ENCODE measurements at regions not wholly inside any gene's neighbourhood (a gene's known extent, or its start where the extent isn't known, plus 50 kb on each side); places are given as distances from the start of the nearest gene placed in this dataset.

DNA sequence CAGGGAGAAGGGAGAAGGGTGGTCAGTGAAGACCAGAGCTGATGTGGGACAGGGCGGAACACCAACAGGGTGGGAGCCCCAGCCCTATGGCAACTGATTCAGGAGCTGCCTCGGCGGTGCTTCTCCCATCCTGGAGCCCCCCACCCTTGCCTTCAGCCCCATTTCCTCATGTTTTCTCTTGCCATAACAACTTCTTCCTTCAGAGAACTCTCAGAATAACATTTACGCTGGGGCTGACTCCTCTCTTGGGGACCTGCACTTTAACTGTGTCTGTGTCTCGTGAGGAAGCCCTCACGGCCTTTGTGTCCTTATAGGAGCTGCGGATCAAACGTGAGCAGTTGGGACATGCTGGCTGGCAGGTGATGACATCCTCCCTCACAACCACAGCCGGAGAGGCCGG, 116.4 kb upstream of the SNTG2 start (continued):
- TF ChIP-seq, protein P1, sequence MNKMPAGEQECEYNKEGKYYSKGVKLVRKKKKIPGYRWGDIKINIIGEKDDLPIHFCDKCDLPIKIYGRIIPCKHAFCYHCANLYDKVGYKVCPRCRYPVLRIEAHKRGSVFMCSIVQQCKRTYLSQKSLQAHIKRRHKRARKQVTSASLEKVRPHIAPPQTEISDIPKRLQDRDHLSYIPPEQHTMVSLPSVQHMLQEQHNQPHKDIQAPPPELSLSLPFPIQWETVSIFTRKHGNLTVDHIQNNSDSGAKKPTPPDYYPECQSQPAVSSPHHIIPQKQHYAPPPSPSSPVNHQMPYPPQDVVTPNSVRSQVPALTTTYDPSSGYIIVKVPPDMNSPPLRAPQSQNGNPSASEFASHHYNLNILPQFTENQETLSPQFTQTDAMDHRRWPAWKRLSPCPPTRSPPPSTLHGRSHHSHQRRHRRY (tag by site-specific recombination; IDR thresholded peaks at IDR 0.05) = no peak

DNA sequence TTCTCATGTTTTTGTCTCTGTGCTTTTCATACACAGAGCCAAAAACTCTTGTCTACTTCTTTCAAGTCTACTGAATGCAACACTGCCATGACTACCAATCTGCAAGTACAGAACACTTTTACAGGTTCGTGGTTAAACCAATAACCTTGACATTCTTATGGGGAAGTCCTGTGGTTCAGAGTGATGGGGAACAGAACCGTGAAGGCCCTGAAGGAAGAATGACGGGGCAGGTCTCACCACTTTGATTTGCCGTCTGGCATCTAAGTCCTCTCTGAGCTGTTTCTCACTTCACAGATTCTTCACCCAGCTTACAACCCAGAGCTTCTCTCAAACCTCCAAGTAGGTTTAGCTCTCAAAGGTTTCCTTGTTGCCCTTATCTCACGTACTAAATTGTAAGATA, 117.5 kb upstream of the SNTG2 start:
- ChIA-PET CTCF (no interaction called here), POLR2A (no interaction called here)
- Histone ChIP-seq H3K4me3 (ENCODE audit: low read depth, low read length) (no peak overlapping the region), H3K9me3 (ENCODE audit: control insufficient read depth, insufficient read depth, low read depth, low read length) (no peaks in the 10 kb centered on the region), H3K36me3 (ENCODE audit: control insufficient read depth in 2 of 2, insufficient read depth in 1 of 2, low read length in 2 of 2) (no peaks in the 10 kb centered on the region), H3K4me1 (ENCODE audit: control insufficient read depth, insufficient read depth, low read length) (no peaks in the 10 kb centered on the region), H3K27ac (ENCODE audit: extremely low read depth, low read depth, low read length) (no peak overlapping the region)
- no peak for TF ChIP-seq OSR2 (tag by site-specific recombination; IDR thresholded peaks at IDR 0.05)
- TF ChIP-seq, protein P2, sequence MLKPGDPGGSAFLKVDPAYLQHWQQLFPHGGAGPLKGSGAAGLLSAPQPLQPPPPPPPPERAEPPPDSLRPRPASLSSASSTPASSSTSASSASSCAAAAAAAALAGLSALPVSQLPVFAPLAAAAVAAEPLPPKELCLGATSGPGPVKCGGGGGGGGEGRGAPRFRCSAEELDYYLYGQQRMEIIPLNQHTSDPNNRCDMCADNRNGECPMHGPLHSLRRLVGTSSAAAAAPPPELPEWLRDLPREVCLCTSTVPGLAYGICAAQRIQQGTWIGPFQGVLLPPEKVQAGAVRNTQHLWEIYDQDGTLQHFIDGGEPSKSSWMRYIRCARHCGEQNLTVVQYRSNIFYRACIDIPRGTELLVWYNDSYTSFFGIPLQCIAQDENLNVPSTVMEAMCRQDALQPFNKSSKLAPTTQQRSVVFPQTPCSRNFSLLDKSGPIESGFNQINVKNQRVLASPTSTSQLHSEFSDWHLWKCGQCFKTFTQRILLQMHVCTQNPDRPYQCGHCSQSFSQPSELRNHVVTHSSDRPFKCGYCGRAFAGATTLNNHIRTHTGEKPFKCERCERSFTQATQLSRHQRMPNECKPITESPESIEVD (tag by site-specific recombination; IDR thresholded peaks at IDR 0.05) = no peak
- TF ChIP-seq ZNF19 (tag by site-specific recombination; IDR thresholded peaks at IDR 0.05; ENCODE audit: low read depth) = no peak
- no peak for TF ChIP-seq MEIS1 (CRISPR knock-in tag; IDR thresholded peaks at IDR 0.05; ENCODE audit: borderline replicate concordance)
- TF ChIP-seq ZNF394 (tag by site-specific recombination; IDR thresholded peaks at IDR 0.05; ENCODE audit: borderline replicate concordance) = no peak
- no peak for TF ChIP-seq ZBTB17 (tag by site-specific recombination; IDR thresholded peaks at IDR 0.05)
- TF ChIP-seq ZNF768 (tag by site-specific recombination; IDR thresholded peaks at IDR 0.05) = no peak
- TF ChIP-seq KLF7 (tag by site-specific recombination; IDR thresholded peaks at IDR 0.05; ENCODE audit: borderline replicate concordance) = no peak
- no peak for TF ChIP-seq ZEB2 (tag by site-specific recombination; IDR thresholded peaks at IDR 0.05)
- no peak for TF ChIP-seq ZNF433 (tag by site-specific recombination; IDR thresholded peaks at IDR 0.05; ENCODE audit: low read depth)
- no peak for TF ChIP-seq ZNF629 (tag by site-specific recombination; IDR thresholded peaks at IDR 0.05)
- TF ChIP-seq, protein P3, sequence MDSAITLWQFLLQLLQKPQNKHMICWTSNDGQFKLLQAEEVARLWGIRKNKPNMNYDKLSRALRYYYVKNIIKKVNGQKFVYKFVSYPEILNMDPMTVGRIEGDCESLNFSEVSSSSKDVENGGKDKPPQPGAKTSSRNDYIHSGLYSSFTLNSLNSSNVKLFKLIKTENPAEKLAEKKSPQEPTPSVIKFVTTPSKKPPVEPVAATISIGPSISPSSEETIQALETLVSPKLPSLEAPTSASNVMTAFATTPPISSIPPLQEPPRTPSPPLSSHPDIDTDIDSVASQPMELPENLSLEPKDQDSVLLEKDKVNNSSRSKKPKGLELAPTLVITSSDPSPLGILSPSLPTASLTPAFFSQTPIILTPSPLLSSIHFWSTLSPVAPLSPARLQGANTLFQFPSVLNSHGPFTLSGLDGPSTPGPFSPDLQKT (IDR thresholded peaks at IDR 0.05; ENCODE audit: borderline replicate concordance, low read depth, low read length) = no peak
- TF ChIP-seq, protein P4, sequence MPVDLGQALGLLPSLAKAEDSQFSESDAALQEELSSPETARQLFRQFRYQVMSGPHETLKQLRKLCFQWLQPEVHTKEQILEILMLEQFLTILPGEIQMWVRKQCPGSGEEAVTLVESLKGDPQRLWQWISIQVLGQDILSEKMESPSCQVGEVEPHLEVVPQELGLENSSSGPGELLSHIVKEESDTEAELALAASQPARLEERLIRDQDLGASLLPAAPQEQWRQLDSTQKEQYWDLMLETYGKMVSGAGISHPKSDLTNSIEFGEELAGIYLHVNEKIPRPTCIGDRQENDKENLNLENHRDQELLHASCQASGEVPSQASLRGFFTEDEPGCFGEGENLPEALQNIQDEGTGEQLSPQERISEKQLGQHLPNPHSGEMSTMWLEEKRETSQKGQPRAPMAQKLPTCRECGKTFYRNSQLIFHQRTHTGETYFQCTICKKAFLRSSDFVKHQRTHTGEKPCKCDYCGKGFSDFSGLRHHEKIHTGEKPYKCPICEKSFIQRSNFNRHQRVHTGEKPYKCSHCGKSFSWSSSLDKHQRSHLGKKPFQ (tag by site-specific recombination; IDR thresholded peaks at IDR 0.05) = no peak
- TF ChIP-seq, protein P5, sequence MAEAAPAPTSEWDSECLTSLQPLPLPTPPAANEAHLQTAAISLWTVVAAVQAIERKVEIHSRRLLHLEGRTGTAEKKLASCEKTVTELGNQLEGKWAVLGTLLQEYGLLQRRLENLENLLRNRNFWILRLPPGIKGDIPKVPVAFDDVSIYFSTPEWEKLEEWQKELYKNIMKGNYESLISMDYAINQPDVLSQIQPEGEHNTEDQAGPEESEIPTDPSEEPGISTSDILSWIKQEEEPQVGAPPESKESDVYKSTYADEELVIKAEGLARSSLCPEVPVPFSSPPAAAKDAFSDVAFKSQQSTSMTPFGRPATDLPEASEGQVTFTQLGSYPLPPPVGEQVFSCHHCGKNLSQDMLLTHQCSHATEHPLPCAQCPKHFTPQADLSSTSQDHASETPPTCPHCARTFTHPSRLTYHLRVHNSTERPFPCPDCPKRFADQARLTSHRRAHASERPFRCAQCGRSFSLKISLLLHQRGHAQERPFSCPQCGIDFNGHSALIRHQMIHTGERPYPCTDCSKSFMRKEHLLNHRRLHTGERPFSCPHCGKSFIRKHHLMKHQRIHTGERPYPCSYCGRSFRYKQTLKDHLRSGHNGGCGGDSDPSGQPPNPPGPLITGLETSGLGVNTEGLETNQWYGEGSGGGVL (tag by site-specific recombination; IDR thresholded peaks at IDR 0.05) = no peak
- TF ChIP-seq ZNF600 (tag by site-specific recombination; IDR thresholded peaks at IDR 0.05) = no peak
- TF ChIP-seq ZNF521 (tag by site-specific recombination; IDR thresholded peaks at IDR 0.05) = no peak
- TF ChIP-seq, protein P6, sequence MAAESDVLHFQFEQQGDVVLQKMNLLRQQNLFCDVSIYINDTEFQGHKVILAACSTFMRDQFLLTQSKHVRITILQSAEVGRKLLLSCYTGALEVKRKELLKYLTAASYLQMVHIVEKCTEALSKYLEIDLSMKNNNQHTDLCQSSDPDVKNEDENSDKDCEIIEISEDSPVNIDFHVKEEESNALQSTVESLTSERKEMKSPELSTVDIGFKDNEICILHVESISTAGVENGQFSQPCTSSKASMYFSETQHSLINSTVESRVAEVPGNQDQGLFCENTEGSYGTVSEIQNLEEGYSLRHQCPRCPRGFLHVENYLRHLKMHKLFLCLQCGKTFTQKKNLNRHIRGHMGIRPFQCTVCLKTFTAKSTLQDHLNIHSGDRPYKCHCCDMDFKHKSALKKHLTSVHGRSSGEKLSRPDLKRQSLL (tag by site-specific recombination; IDR thresholded peaks at IDR 0.05) = no peak
- TF ChIP-seq MYNN (tag by site-specific recombination; IDR thresholded peaks at IDR 0.05; ENCODE audit: borderline replicate concordance) = no peak
